Smooth muscle cell (in vitro differentiated cells): ENCODE measurements at regions not wholly inside any gene's neighbourhood (a gene's known extent, or its start where the extent isn't known, plus 50 kb on each side); places are given as distances from the start of the nearest gene placed in this dataset.

ENCODE experiments used
- DNase-seq: peaks from one replicate; lab custom pipeline; 2025; ENCODE audit not compliant: unreplicated experiment; lab: John Stamatoyannopoulos, UW
- H2AFZ ChIP-seq: fragments of 200-600 bp; sonication (generic); 2 replicates; pipeline ENCODE4 v1.6.0; 2016; ENCODE audit warnings: antibody characterized with exemption, low read depth, mild to moderate bottlenecking
- H3F3A ChIP-seq: fragments of 200-600 bp; sonication (generic); 2 replicates; pipeline ENCODE4 v1.6.0; 2017; ENCODE audit warnings: antibody characterized with exemption, low read depth
- H3K27ac ChIP-seq: fragments of 200-600 bp; sonication (generic); 2 replicates; pipeline ENCODE4 v1.5.1; 2016; ENCODE audit warnings: low read depth, mild to moderate bottlenecking
- H3K27me3 ChIP-seq: fragments of 200-600 bp; sonication (generic); 2 replicates; pipeline ENCODE4 v1.6.1; 2016; ENCODE audit warnings: low read depth, mild to moderate bottlenecking
- H3K36me3 ChIP-seq: fragments of 200-600 bp; sonication (generic); 2 replicates; pipeline ENCODE4 v1.5.1; 2016; ENCODE audit warnings: low read depth
- H3K4me1 ChIP-seq: fragments of 200-600 bp; sonication (generic); 2 replicates; pipeline ENCODE4 v1.5.1; 2016; ENCODE audit warnings: low read depth
- H3K4me2 ChIP-seq: fragments of 200-600 bp; sonication (generic); 2 replicates; pipeline ENCODE4 v1.6.0; 2016; ENCODE audit warnings: mild to moderate bottlenecking
- H3K4me3 ChIP-seq: fragments of 200-600 bp; sonication (generic); 2 replicates; pipeline ENCODE4 v1.5.1; 2016; ENCODE audit warnings: mild to moderate bottlenecking
- H3K79me2 ChIP-seq: fragments of 200-600 bp; sonication (generic); 2 replicates; pipeline ENCODE4 v1.6.0; 2016; ENCODE audit warnings: low read depth, mild to moderate bottlenecking
- H3K9ac ChIP-seq: fragments of 200-600 bp; sonication (generic); 2 replicates; pipeline ENCODE4 v1.6.0; 2016; ENCODE audit warnings: low read depth
- H3K9me3 ChIP-seq: fragments of 200-600 bp; sonication (generic); replicated peaks from 2 replicates; pipeline ENCODE4 v1.5.1; 2016; ENCODE audit warnings: low read depth
- H4K20me1 ChIP-seq: fragments of 200-600 bp; sonication (generic); 2 replicates; pipeline ENCODE4 v1.6.0; 2016; ENCODE audit warnings: low read depth
- CTCF ChIP-seq: fragments of 200-600 bp; sonication (generic); IDR thresholded peaks from 2 replicates; pipeline ENCODE4 v1.5.1; 2017; ENCODE audit warnings: borderline replicate concordance, mild to moderate bottlenecking, antibody characterized with exemption; ENCODE audit not compliant: insufficient read depth, poor library complexity, severe bottlenecking
- WGBS: methylation state at CpG from one replicate; pipeline ENCODE4 v1.1.7; 2016; ENCODE audit warnings: low lambda C conversion rate; 5-methylcytosine and 5-hydroxymethylcytosine counted together

GRCh38 chr9:78577156-78577906 is 280.4 kb downstream of the PSAT1 start:
- no peaks in the 10 kb centered on the region for H4K20me1 ChIP-seq
- no peak overlapping the region for H3K4me3 ChIP-seq
- no peak overlapping the region for H2AFZ ChIP-seq
- no peak overlapping the region for H3K4me2 ChIP-seq
- H3K9me3 ChIP-seq = no peaks in the 10 kb centered on the region
- WGBS = 78% methylated on average over 5 of the region's 5 CpGs
- no peak overlapping the region for H3K9ac ChIP-seq
- H3K79me2 ChIP-seq = no peaks in the 10 kb centered on the region
- no peak for DNase-seq
- H3K27ac ChIP-seq = no peak overlapping the region
- H3K36me3 ChIP-seq = no peaks in the 10 kb centered on the region
- H3F3A ChIP-seq = no peaks in the 10 kb centered on the region
- no peak for TF ChIP-seq CTCF
- H3K27me3 ChIP-seq = no peaks in the 10 kb centered on the region
- H3K4me1 ChIP-seq = peaks cover 43% of the 10 kb centered on the region

- Histone ChIP-seq H3K79me2 (no peaks in the 10 kb centered on the region), H3K9me3 (no peaks in the 10 kb centered on the region), H3K27ac (no peak overlapping the region), H3K36me3 (no peaks in the 10 kb centered on the region), H3K4me3 (no peak overlapping the region), H3K27me3 (no peaks in the 10 kb centered on the region), H3K4me1 (peaks cover 43% of the 10 kb centered on the region), H3K9ac (no peak overlapping the region), H4K20me1 (no peaks in the 10 kb centered on the region), H3F3A (no peaks in the 10 kb centered on the region), H3K4me2 (no peak overlapping the region), H2AFZ (no peak overlapping the region)
- no peak for DNase-seq
- TF ChIP-seq CTCF = no peak
- 64% methylated on average over 5 of the region's 5 CpGs for WGBS
These were observed 281.1 kb downstream of the PSAT1 start for GRCh38 chr9:78578072-78578471.

- no peak overlapping the region for H3K9ac ChIP-seq
- no peaks in the 10 kb centered on the region for H3K79me2 ChIP-seq
- no peak overlapping the region for H3K27ac ChIP-seq
- H4K20me1 ChIP-seq = no peaks in the 10 kb centered on the region
- no peak overlapping the region for H3K4me2 ChIP-seq
- no peaks in the 10 kb centered on the region for H3K27me3 ChIP-seq
- no peaks in the 10 kb centered on the region for H3K9me3 ChIP-seq
- peaks cover 5% of the 10 kb centered on the region for H3K4me1 ChIP-seq
- no peak overlapping the region for H3K4me3 ChIP-seq
- H3K36me3 ChIP-seq = no peaks in the 10 kb centered on the region
- H2AFZ ChIP-seq = no peak overlapping the region
- no peak for DNase-seq
- no peaks in the 10 kb centered on the region for H3F3A ChIP-seq
- no peak for TF ChIP-seq CTCF
- WGBS = 90% methylated on average over 5 of the region's 5 CpGs
These were observed 285.9 kb downstream of the PSAT1 start for GRCh38 chr9:78582821-78583220.

- no peak overlapping the region for H3K4me3 ChIP-seq
- H2AFZ ChIP-seq = no peak overlapping the region
- H3K27ac ChIP-seq = no peak overlapping the region
- no peak overlapping the region for H3K4me2 ChIP-seq
- no peaks in the 10 kb centered on the region for H3K36me3 ChIP-seq
- DNase-seq = no peak
- no peaks in the 10 kb centered on the region for H3F3A ChIP-seq
- TF ChIP-seq CTCF = no peak
- no peaks in the 10 kb centered on the region for H4K20me1 ChIP-seq
- H3K27me3 ChIP-seq = no peaks in the 10 kb centered on the region
- H3K9me3 ChIP-seq = no peaks in the 10 kb centered on the region
- no peak overlapping the region for H3K9ac ChIP-seq
- H3K79me2 ChIP-seq = no peaks in the 10 kb centered on the region
- H3K4me1 ChIP-seq = no peaks in the 10 kb centered on the region
- WGBS = 87% methylated on average over 1 of the region's 1 CpG
These were observed 287.7 kb downstream of the PSAT1 start for GRCh38 chr9:78584589-78584988.
